NCI-H345 (cell line): ENCODE measurements at regions not wholly inside any gene's neighbourhood (a gene's known extent, or its start where the extent isn't known, plus 50 kb on each side); places are given as distances from the start of the nearest gene placed in this dataset.

Source experiments
- DNase-seq: peaks from one replicate; lab custom pipeline; 2025; lab: John Stamatoyannopoulos, UW

GRCh38 chr12:45669792-45670191, 59.7 kb upstream of the ARID2 start:
- DNase-seq: no peak

GRCh38 chr12:45670346-45671065, 59.0 kb upstream of the ARID2 start:
- DNase-seq: no peak

- no peak for DNase-seq
These were observed 58.3 kb upstream of the ARID2 start for GRCh38 chr12:45671254-45671653.

- DNase-seq: no peak
These were observed 55.1 kb upstream of the ARID2 start for GRCh38 chr12:45674181-45674977.

- no peak for DNase-seq
These were observed 54.0 kb upstream of the ARID2 start for GRCh38 chr12:45675534-45675933.
